Body of pancreas (tissue), 4 donors: ENCODE measurements at regions not wholly inside any gene's neighbourhood (a gene's known extent, or its start where the extent isn't known, plus 50 kb on each side); places are given as distances from the start of the nearest gene placed in this dataset.

Experiments
- ATAC-seq: fragments of 150-250 bp; one replicate; pipeline ENCODE4 v1.9.1; 2016
- DNase-seq, 4 donors: peaks; one replicate each; pipeline ENCODE4 v3.0.0-alpha.2; 2019
- H3K27ac ChIP-seq, 4 donors: fragments of 200-600 bp; sonication (generic); 1 replicate in 3 of 4; 2 replicates in 1 of 4; pipeline versions ENCODE4 v1.5.1 to v1.6.1; 2016 to 2019; ENCODE audit warnings: mild to moderate bottlenecking in 1 of 4, mixed read lengths in 1 of 4, moderate library complexity in 1 of 4
- H3K27me3 ChIP-seq, 2 donors: fragments of 200-600 bp; sonication (generic); one replicate each; pipeline ENCODE4 v1.6.0; 2016; ENCODE audit warnings: mild to moderate bottlenecking in 1 of 2
- H3K36me3 ChIP-seq, 2 donors: fragments of 200-600 bp; sonication (generic); replicated peaks in 1 of 2; 2 replicates each; pipeline ENCODE4 v1.5.1; 2016; ENCODE audit warnings: low read depth in 2 of 2; ENCODE audit not compliant: insufficient read depth in 1 of 2
- H3K4me1 ChIP-seq: fragments of 200-600 bp; sonication (generic); one replicate; pipeline ENCODE4 v1.6.0; 2016
- H3K4me3 ChIP-seq, 2 donors: fragments of 200-600 bp; sonication (generic); 1 replicate in 1 of 2; 2 replicates in 1 of 2; pipeline ENCODE4 v1.5.1; 2016 to 2019
- H3K9me3 ChIP-seq, 3 donors: fragments of 200-600 bp; sonication (generic); 1 replicate in 2 of 3; 2 replicates in 1 of 3; pipeline ENCODE4 v1.5.1; 2016
- POLR2A ChIP-seq, 3 donors: fragments of 450-650 bp; IDR thresholded peaks; one replicate each; pipeline ENCODE4 v1.6.1; 2016; ENCODE audit warnings: antibody characterized with exemption in 3 of 3, mild to moderate bottlenecking in 2 of 3
- WGBS, 2 donors: methylation state at CpG; one replicate each; pipeline ENCODE4 v1.1.5; 2017; 5-methylcytosine and 5-hydroxymethylcytosine counted together
- intact Hi-C: fragments of 100-400 bp; cut with DNase I; formaldehyde crosslinking; loops from one replicate; pipeline ENCODE4 v1.15.1; 2023
- TF ChIP-seq, protein P1 (sequence below), 7 experiments: fragments of 450-650 bp in 4 of 7; fragments of 200-600 bp in 3 of 7; sonication (generic) in 3 of 7; IDR thresholded peaks; one replicate each; pipeline ENCODE4 v1.5.1; 2016 to 2019; ENCODE audit warnings: antibody characterized with exemption in 7 of 7

DNA sequence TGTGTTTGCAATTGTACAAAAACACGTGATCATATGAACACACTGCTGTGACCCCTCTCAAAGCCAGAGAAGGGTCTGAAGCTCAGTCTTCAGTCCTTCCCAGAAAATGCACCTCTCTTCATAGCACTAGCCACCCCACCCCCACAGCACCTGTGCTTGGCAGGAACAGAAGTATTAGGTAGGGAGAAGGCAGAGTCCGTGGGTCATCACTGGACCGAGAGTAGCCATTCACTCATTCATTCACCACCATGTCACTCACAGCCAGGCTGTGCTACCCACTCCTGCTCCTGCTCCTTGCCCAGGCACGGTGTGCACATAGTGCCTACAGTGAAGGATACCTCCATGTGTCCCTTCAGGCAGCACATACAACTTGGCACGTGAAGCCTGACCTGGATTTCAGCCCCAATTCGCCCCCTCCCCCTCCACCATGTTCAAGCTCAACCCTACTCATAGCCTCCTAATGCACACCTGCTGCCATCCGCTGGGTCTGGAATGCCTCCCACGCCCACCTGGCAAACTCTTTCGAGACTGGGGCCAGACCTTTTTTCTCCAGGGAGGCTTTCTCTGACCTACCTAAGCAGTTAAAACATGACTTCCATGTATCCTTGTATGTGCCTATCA, 81.9 kb upstream of the GALNT2 start:
- DNase-seq = no peak
- Histone ChIP-seq H3K36me3 (no peaks in the 10 kb centered on the region), H3K9me3 (no peaks in the 10 kb centered on the region), H3K4me3 (no peak overlapping the region), H3K27me3 (no peaks in the 10 kb centered on the region), H3K27ac (no peak overlapping the region), H3K4me1 (peaks cover 2% of the 10 kb centered on the region)
- TF ChIP-seq POLR2A (IDR thresholded peaks at IDR 0.05) = no peak
- TF ChIP-seq, protein P1, sequence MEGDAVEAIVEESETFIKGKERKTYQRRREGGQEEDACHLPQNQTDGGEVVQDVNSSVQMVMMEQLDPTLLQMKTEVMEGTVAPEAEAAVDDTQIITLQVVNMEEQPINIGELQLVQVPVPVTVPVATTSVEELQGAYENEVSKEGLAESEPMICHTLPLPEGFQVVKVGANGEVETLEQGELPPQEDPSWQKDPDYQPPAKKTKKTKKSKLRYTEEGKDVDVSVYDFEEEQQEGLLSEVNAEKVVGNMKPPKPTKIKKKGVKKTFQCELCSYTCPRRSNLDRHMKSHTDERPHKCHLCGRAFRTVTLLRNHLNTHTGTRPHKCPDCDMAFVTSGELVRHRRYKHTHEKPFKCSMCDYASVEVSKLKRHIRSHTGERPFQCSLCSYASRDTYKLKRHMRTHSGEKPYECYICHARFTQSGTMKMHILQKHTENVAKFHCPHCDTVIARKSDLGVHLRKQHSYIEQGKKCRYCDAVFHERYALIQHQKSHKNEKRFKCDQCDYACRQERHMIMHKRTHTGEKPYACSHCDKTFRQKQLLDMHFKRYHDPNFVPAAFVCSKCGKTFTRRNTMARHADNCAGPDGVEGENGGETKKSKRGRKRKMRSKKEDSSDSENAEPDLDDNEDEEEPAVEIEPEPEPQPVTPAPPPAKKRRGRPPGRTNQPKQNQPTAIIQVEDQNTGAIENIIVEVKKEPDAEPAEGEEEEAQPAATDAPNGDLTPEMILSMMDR (IDR thresholded peaks at IDR 0.05) = no peak
- intact Hi-C loops = no loop called here
- WGBS, 2 donors = 58 to 71% methylated on average over 7 to 9 of the region's 9 CpGs
- ATAC-seq = no peak

DNA sequence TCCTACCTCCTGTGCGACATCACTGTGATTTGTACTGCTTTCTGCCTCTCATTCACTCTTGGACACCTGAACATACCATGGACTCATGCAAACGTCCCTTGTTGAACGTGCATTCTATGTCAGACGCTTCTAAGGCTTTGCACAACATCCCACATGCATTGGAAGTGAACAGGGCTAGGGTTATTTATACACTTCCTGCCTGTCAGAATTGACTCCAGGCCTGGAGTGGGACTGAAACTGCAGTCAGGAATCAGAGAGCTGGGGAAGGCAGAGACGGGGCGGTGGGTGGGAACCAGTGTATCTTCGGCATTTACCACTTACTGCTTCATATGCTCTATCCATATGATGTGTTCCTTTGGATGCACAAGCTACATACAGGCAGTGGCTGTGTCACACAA, 81.4 kb upstream of the GALNT2 start:
- H3K4me3 ChIP-seq = no peak overlapping the region
- H3K4me1 ChIP-seq = peaks cover 7% of the 10 kb centered on the region
- DNase-seq = no peak
- H3K9me3 ChIP-seq = no peaks in the 10 kb centered on the region
- WGBS, 2 donors = 79 to 88% methylated on average over 7 of the region's 7 CpGs
- H3K27ac ChIP-seq = no peak overlapping the region
- intact Hi-C loops = no loop called here
- H3K36me3 ChIP-seq = no peaks in the 10 kb centered on the region
- ATAC-seq = no peak
- H3K27me3 ChIP-seq = no peaks in the 10 kb centered on the region
- TF ChIP-seq, protein P1 (IDR thresholded peaks at IDR 0.05) = no peak
- TF ChIP-seq POLR2A (IDR thresholded peaks at IDR 0.05) = no peak

DNA sequence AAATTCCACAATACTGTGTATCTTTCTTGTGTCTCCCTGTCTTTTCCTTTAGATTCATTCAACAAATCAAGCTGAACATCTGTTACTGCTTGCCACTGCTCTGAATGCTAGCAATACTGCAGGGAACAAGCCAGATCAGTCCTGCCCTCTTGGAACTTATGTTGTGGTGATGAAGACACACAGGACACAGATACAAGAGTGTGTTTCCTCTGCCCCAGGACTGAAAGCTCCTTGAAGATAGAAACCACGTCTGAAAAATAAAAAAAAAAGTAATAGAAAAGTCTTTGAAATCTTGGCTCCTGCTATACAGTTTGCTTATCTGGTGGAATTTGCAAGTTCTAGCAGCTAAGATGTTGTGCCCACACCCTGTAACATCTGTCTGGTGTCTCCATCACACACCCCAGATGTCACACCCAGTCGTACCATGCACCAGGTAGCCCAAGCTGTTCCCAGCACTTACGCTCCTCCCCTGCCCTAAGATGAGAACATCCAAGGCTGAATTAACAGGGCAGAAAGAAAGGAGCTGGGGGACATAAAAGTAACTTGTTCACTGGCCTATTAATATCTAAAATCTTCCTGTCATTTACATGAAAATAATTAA, 80.2 kb upstream of the GALNT2 start:
- no peaks in the 10 kb centered on the region for H3K27me3 ChIP-seq
- 76 to 83% methylated on average over 3 of the region's 3 CpGs for WGBS, 2 donors
- H3K9me3 ChIP-seq = no peaks in the 10 kb centered on the region
- H3K36me3 ChIP-seq = no peaks in the 10 kb centered on the region
- no peak for TF ChIP-seq POLR2A (IDR thresholded peaks at IDR 0.05)
- TF ChIP-seq, protein P1 (IDR thresholded peaks at IDR 0.05) = no peak
- peaks cover 16% of the 10 kb centered on the region for H3K4me1 ChIP-seq
- no peak for ATAC-seq
- H3K4me3 ChIP-seq = no peak overlapping the region
- intact Hi-C loops = no loop called here
- DNase-seq = no peak
- no peak overlapping the region for H3K27ac ChIP-seq

DNA sequence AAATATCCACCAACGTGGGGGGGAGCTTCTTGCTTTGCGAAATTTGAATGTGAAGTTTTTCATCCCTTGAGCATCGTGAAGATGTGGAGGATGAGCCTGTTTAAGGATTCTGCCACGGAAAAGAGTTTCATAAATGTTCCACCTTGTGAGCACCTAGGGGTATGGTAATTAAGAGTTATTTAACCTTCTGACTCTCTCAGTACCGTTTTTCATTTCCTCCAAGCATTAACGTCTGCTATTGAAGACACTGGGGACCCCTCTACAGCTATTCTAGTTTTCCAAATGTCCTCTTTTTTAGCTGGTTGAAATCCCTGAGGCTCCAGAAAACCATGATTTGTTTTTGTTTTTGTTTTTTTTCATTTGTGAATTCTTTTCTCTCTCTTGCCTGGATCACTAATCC, 79.1 kb upstream of the GALNT2 start:
- ATAC-seq (no peak), DNase-seq (no peak)
- Histone ChIP-seq H3K36me3 (no peaks in the 10 kb centered on the region), H3K4me3 (no peak overlapping the region), H3K27ac (no peak overlapping the region), H3K9me3 (no peaks in the 10 kb centered on the region), H3K27me3 (no peaks in the 10 kb centered on the region), H3K4me1 (peaks cover 16% of the 10 kb centered on the region)
- WGBS, 2 donors = 78 to 81% methylated on average over 6 of the region's 6 CpGs
- TF ChIP-seq, protein P1 (IDR thresholded peaks at IDR 0.05) = no peak
- no peak for TF ChIP-seq POLR2A (IDR thresholded peaks at IDR 0.05)
- intact Hi-C loops = no loop called here

DNA sequence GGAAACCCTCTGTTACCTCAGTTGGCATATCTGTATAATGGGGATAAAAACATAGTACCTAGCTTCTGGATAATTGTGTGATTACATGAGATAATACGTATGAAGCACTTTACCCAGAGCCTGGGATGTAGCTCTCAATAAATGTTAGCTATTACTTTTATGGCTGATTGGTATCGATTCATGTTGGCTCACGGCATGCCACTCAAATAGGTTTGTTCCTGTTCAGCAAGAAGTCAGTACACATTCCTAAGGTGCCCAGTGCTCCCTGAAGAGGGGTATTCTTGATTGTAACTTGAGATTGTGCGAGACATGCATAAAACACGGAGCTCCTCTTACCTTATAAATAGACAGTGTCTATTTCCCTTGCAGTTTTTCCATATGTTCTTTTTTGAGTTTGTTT, 78.5 kb upstream of the GALNT2 start:
- H3K27ac ChIP-seq = no peak overlapping the region
- intact Hi-C loops = no loop called here
- DNase-seq = no peak
- H3K27me3 ChIP-seq = no peaks in the 10 kb centered on the region
- TF ChIP-seq, protein P1 (IDR thresholded peaks at IDR 0.05) = no peak
- TF ChIP-seq POLR2A (IDR thresholded peaks at IDR 0.05) = no peak
- no peaks in the 10 kb centered on the region for H3K36me3 ChIP-seq
- H3K4me1 ChIP-seq = peaks cover 16% of the 10 kb centered on the region
- 88 to 93% methylated on average over 5 of the region's 5 CpGs for WGBS, 2 donors
- no peak overlapping the region for H3K4me3 ChIP-seq
- no peaks in the 10 kb centered on the region for H3K9me3 ChIP-seq
- no peak for ATAC-seq
